ENCODE measurements at regions not wholly inside any gene's neighbourhood (a gene's known extent, or its start where the extent isn't known, plus 50 kb on each side); places are given as distances from the start of the nearest gene placed in this dataset.

DNA sequence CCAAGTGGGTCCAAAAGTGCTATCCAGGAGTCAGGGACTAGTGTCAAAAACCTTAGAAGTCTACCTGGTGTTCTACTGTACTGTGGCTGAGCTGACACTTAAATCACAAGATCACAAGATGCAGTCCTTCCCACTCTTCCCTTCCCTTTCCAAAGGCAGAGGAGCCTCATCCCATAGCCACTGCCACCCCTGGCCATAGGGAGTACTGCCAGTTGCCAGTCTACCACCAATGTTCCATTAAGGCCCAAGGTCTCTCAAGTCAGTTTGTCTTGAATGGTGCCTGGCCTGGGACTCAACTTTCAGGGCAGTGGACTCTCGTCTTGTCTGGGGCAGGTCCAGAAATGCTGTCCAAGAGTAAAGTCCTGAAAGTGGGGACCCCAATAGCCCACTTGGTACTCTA, 585.6 kb downstream of the NUP35 start:
- TF ChIP-seq, protein P1, sequence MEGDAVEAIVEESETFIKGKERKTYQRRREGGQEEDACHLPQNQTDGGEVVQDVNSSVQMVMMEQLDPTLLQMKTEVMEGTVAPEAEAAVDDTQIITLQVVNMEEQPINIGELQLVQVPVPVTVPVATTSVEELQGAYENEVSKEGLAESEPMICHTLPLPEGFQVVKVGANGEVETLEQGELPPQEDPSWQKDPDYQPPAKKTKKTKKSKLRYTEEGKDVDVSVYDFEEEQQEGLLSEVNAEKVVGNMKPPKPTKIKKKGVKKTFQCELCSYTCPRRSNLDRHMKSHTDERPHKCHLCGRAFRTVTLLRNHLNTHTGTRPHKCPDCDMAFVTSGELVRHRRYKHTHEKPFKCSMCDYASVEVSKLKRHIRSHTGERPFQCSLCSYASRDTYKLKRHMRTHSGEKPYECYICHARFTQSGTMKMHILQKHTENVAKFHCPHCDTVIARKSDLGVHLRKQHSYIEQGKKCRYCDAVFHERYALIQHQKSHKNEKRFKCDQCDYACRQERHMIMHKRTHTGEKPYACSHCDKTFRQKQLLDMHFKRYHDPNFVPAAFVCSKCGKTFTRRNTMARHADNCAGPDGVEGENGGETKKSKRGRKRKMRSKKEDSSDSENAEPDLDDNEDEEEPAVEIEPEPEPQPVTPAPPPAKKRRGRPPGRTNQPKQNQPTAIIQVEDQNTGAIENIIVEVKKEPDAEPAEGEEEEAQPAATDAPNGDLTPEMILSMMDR (IDR thresholded peaks at IDR 0.05; ENCODE audit: low read depth, low read length, missing control alignments): no peak
- DNase-seq (ENCODE audit: low read depth): no peak

DNA sequence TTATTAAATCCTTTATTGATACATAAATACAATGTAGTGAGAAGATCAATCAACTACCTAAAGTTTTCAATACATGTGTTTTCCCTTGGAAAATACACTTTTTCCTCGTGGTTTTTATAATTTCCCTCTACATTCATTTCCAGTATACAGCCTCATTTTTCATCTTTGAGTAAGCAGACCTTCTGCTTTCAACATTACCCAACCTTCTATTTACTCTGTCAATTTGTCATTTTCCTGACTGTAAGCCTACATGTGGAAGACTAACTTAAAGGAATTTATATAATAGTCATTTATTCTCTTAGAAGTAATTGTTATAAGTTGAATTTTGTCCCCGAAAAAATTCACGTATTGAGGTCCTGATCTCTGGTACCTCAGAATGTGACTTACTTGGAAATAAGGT, 594.0 kb downstream of the NUP35 start:
- TF ChIP-seq, protein P1 (IDR thresholded peaks at IDR 0.05; ENCODE audit: low read depth, low read length, missing control alignments): no peak
- no peak for DNase-seq (ENCODE audit: low read depth)
- H3K4me3 ChIP-seq (ENCODE audit: low read depth, low read length): no peak overlapping the region

More for the DNA sequence above, 585.6 kb downstream of the NUP35 start:
- no peak overlapping the region for H3K4me3 ChIP-seq (ENCODE audit: low read depth, low read length)

DNA sequence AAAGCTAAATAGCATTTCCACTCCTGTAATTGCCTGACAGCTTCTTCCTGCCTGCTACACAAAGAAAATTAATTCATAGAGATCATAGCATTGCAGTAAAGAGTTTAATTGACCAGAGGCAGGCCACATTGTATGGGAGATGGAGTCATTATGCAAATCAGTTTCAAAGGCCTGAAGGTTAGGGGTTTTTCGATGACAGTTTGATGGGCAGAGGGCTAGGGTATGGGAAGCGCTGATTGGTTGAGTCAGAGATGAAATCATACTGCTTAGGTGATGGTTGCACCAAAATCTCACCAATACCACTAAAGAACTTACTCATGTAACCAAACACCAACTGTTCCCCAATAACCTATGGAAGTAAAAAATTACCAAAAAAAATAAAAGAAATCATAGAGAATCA, 599.0 kb downstream of the NUP35 start:
- TF ChIP-seq, protein P1 (IDR thresholded peaks at IDR 0.05; ENCODE audit: low read depth, low read length, missing control alignments): no peak
- no peak overlapping the region for H3K4me3 ChIP-seq (ENCODE audit: low read depth, low read length)
- no peak for DNase-seq (ENCODE audit: low read depth)

DNA sequence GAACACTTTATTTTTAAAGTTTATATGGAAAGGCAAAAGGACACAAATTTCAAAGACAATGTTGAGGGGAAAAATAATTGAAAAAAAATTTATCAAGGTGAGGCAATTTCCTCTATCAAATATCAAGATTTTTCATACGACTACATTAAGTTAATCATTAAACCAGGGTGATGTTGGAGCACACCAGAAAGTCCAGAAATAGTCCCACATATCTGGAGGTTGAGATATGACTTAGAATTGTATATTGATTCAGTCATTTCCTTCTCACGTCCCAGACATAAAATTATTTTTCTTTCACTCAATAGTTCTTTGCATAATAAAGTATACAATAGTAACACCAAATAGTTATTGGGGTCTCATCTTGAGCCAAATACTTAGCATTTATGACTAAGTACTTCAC, 605.1 kb downstream of the NUP35 start:
- TF ChIP-seq, protein P1 (IDR thresholded peaks at IDR 0.05; ENCODE audit: low read depth, low read length, missing control alignments): no peak
- no peak for DNase-seq (ENCODE audit: low read depth)
- H3K4me3 ChIP-seq (ENCODE audit: low read depth, low read length): no peak overlapping the region

DNA sequence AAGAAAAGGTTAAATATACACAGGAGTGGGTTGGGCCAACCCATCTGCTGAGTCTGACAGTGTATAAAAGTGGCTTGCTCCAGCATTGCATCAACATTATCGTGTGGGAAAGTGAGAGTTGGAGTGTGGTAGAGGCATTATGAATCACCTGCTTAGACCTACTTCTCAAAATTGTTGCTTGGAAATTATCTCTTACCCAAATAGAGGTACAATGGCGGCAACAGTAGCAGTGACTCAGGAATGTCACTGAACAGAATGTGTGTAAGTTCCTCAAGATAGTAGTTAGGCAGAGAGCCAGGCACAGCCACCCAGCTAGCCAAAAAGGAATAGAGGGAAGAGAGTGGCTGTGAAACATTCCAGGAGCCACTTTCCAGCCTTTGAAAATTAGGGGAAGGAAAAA, 616.0 kb downstream of the NUP35 start:
- TF ChIP-seq, protein P1 (IDR thresholded peaks at IDR 0.05; ENCODE audit: low read depth, low read length, missing control alignments): no peak
- no peak overlapping the region for H3K4me3 ChIP-seq (ENCODE audit: low read depth, low read length)
- DNase-seq (ENCODE audit: low read depth): no peak

DNA sequence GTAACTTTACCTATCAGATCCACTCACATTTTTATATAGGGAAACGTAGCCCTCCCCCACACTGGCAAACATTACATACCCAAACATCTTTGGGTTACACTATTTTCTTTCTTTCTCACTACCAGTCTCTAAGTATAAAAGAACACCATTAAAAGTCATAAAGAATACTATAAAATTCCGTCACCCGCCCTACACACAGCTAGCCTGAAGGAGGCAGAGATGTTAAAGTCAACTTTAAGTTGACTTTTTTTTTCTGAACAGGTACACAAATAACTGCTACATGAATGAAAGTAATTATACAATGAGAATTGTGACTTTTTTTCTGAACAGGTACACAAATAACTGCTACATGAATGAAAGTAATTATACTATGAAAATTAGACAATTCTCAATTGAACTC, 628.3 kb downstream of the NUP35 start:
- TF ChIP-seq, protein P1 (IDR thresholded peaks at IDR 0.05; ENCODE audit: low read depth, low read length, missing control alignments): no peak
- DNase-seq (ENCODE audit: low read depth): no peak
- H3K4me3 ChIP-seq (ENCODE audit: low read depth, low read length): no peak overlapping the region

DNA sequence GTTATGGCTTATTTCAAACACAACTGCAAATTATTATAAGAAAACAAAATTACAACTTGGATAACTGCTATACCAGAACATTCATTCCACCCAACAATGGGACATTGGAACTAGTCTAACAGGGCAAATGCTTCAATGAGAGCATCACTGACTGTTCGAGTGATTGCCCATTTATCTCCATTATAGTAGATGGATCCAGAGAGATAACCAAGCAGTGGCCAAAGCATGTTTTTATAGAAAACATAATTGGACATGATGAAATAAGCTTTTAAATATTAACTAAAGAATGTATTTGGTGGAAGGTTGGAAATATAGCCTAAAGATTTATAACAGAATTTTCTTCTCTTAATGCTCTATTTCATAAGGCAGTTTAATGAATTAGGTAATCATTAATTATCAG, 634.8 kb downstream of the NUP35 start:
- no peak overlapping the region for H3K4me3 ChIP-seq (ENCODE audit: low read depth, low read length)
- no peak for DNase-seq (ENCODE audit: low read depth)
- TF ChIP-seq, protein P1 (IDR thresholded peaks at IDR 0.05; ENCODE audit: low read depth, low read length, missing control alignments): no peak
